ENCODE measurements at regions not wholly inside any gene's neighbourhood (a gene's known extent, or its start where the extent isn't known, plus 50 kb on each side); places are given as distances from the start of the nearest gene placed in this dataset.

DNA sequence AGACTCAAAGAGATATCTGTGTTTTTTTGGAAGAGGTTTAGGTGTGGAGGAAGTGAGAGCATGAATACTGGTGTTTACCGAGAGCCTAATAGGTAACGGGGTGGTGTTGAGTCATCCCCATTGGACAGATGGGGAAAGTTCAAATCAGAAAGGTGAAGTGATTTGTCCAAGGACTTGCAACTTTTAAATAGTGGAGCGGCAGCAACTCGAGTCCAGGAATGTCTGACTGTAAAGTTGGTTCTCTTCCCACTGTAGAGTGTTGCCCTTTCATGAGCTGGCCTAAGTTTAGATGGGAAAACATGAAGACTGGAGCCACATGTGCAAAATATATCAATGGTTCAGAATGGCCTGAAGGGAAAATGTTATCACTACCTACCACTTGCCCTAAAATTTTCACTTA is 125.7 kb downstream of the LYPLAL1 start:
- no peak overlapping the region for H3K9ac ChIP-seq (ENCODE audit: insufficient read depth, low read length)
- no peaks in the 10 kb centered on the region for H3K27me3 ChIP-seq (ENCODE audit: control insufficient read depth, insufficient read depth, low read length)
- no peak overlapping the region for H3K4me2 ChIP-seq (ENCODE audit: extremely low read depth, insufficient read depth, low read length)
- H3K79me2 ChIP-seq (ENCODE audit: control insufficient read depth, insufficient read depth, low read length): no peaks in the 10 kb centered on the region
- H3K27ac ChIP-seq (ENCODE audit: insufficient read depth, low read length): no peak overlapping the region
- H2AFZ ChIP-seq (ENCODE audit: low read length): no peak overlapping the region
- TF ChIP-seq, protein P1, sequence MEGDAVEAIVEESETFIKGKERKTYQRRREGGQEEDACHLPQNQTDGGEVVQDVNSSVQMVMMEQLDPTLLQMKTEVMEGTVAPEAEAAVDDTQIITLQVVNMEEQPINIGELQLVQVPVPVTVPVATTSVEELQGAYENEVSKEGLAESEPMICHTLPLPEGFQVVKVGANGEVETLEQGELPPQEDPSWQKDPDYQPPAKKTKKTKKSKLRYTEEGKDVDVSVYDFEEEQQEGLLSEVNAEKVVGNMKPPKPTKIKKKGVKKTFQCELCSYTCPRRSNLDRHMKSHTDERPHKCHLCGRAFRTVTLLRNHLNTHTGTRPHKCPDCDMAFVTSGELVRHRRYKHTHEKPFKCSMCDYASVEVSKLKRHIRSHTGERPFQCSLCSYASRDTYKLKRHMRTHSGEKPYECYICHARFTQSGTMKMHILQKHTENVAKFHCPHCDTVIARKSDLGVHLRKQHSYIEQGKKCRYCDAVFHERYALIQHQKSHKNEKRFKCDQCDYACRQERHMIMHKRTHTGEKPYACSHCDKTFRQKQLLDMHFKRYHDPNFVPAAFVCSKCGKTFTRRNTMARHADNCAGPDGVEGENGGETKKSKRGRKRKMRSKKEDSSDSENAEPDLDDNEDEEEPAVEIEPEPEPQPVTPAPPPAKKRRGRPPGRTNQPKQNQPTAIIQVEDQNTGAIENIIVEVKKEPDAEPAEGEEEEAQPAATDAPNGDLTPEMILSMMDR (conservative IDR thresholded peaks at IDR 0.05 in 1 of 2, IDR thresholded peaks at IDR 0.05 in 1 of 2; ENCODE audit: low read depth in 1 of 2, low read length in 2 of 2): no peak
- TF ChIP-seq EZH2 (IDR thresholded peaks at IDR 0.05; ENCODE audit: low read length, missing control alignments): no peak
- no peaks in the 10 kb centered on the region for H3K9me3 ChIP-seq (ENCODE audit: control insufficient read depth, insufficient read depth, low read depth, low read length)
- peak in 1 of 2 donors; percentile 90 for DNase-seq (ENCODE audit: low read depth in 2 of 2)
- H3K4me1 ChIP-seq (ENCODE audit: control insufficient read depth, extremely low read depth, insufficient read depth, low read length): peaks cover 8% of the 10 kb centered on the region
- H3K4me3 ChIP-seq (replicated peaks in 1 of 4; ENCODE audit: control extremely low read depth in 1 of 4, insufficient read depth in 1 of 4, low read depth in 3 of 4, low read length in 4 of 4): no peak overlapping the region
- no peaks in the 10 kb centered on the region for H3K36me3 ChIP-seq (ENCODE audit: control insufficient read depth, insufficient read depth, low read length)
- H4K20me1 ChIP-seq (ENCODE audit: control insufficient read depth, extremely low read depth, insufficient read depth, low read length): no peaks in the 10 kb centered on the region

DNA sequence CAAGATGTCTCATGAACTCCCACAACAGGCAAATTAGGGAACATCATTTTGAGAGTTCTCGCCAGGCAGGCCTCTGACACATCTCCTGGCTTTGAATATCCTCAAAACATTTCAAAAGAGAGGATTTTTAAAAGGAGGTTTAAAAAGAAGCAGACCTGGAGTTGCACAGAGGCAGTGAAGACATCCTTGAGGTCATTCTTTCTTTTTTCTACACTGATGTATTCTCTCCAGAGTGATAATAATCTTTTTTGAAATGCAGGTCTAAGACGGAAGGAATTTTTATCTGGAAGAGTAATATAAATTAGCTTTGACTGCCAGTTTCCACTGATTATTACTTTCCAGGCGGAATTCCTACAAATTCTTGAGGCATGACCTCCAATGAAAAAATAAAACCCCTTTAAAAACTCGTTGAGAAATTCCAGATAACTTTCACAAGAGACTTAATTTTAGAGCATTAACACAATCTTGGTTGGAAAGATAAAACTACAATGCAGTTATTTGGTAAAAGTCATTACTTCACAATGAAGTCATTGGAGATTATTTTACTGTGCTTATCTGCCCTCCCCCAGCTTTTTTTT is 125.0 kb downstream of the LYPLAL1 start:
- no peak overlapping the region for H3K4me2 ChIP-seq (ENCODE audit: extremely low read depth, insufficient read depth, low read length)

DNA sequence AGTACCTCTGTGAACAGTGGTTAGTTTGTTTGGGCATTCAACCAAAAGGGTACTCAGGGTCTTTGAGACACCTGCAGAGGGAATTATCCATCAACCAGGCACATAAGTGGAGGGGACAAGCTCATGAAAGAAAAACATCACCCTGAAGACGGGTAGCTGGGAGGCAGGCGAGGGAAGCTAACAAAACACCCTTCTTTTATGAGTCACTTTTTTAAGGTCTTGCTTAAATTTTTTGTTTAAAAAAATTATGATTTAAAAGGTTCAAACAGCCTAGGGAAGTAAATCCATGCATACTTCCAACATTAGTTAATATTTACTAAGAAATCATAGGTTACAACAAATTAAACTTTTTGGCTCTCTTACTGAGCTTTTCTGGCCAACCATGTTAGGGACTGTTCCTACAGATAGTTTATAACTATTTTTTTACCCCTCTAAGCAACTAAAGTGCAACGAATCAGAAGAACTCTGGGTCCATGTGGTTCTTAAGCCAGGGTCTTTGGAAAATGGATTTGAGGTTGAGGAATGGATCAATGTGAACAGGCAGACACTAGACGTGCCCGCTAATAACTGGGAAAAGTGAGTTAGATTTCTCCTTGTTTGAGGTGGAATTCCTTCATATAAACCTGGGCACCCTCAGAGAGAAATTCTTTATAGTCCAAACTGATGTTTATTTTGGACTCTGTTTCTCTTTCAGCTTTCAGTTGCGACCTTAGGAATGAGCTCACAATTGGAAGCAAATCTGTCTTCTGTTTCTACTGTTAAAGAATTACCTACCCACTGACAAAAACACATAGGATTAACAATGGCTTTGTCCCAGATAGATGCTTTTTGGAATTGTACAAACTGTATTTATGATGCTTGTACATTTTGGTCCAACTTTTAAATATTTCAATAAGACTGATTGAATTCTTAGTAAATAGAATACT is 123.0 kb downstream of the LYPLAL1 start:
- Histone ChIP-seq H3K4me1 (ENCODE audit: control insufficient read depth, extremely low read depth, insufficient read depth, low read length) (peaks cover 9% of the 10 kb centered on the region), H3K36me3 (ENCODE audit: control insufficient read depth, insufficient read depth, low read length) (no peaks in the 10 kb centered on the region), H4K20me1 (ENCODE audit: control insufficient read depth, extremely low read depth, insufficient read depth, low read length) (no peaks in the 10 kb centered on the region), H3K4me3 (replicated peaks in 1 of 4; ENCODE audit: control extremely low read depth in 1 of 4, insufficient read depth in 1 of 4, low read depth in 3 of 4, low read length in 4 of 4) (no peak overlapping the region), H3K9me3 (ENCODE audit: control insufficient read depth, insufficient read depth, low read depth, low read length) (no peaks in the 10 kb centered on the region), H3K79me2 (ENCODE audit: control insufficient read depth, insufficient read depth, low read length) (no peaks in the 10 kb centered on the region), H3K27me3 (ENCODE audit: control insufficient read depth, insufficient read depth, low read length) (no peaks in the 10 kb centered on the region), H3K9ac (ENCODE audit: insufficient read depth, low read length) (no peak overlapping the region), H2AFZ (ENCODE audit: low read length) (no peak overlapping the region), H3K27ac (ENCODE audit: insufficient read depth, low read length) (peak overlapping the region; percentile 24), H3K4me2 (ENCODE audit: extremely low read depth, insufficient read depth, low read length) (no peak overlapping the region)
- peak; percentile 45 to 90 for DNase-seq (ENCODE audit: low read depth in 2 of 2)
- TF ChIP-seq, protein P1 (conservative IDR thresholded peaks at IDR 0.05 in 1 of 2, IDR thresholded peaks at IDR 0.05 in 1 of 2; ENCODE audit: low read depth in 1 of 2, low read length in 2 of 2): no peak
- no peak for TF ChIP-seq EZH2 (IDR thresholded peaks at IDR 0.05; ENCODE audit: low read length, missing control alignments)

More for the DNA sequence above, 125.0 kb downstream of the LYPLAL1 start:
- H3K9me3 ChIP-seq (ENCODE audit: control insufficient read depth, insufficient read depth, low read depth, low read length): no peaks in the 10 kb centered on the region
- H3K4me3 ChIP-seq (replicated peaks in 1 of 4; ENCODE audit: control extremely low read depth in 1 of 4, insufficient read depth in 1 of 4, low read depth in 3 of 4, low read length in 4 of 4): no peak overlapping the region
- H2AFZ ChIP-seq (ENCODE audit: low read length): no peak overlapping the region
- DNase-seq (ENCODE audit: low read depth in 2 of 2): peak in 1 of 2 donors; percentile 97
- H3K27ac ChIP-seq (ENCODE audit: insufficient read depth, low read length): no peak overlapping the region
- H3K79me2 ChIP-seq (ENCODE audit: control insufficient read depth, insufficient read depth, low read length): no peaks in the 10 kb centered on the region
- H3K36me3 ChIP-seq (ENCODE audit: control insufficient read depth, insufficient read depth, low read length): no peaks in the 10 kb centered on the region
- H3K4me1 ChIP-seq (ENCODE audit: control insufficient read depth, extremely low read depth, insufficient read depth, low read length): peaks cover 11% of the 10 kb centered on the region
- no peaks in the 10 kb centered on the region for H3K27me3 ChIP-seq (ENCODE audit: control insufficient read depth, insufficient read depth, low read length)
- no peak for TF ChIP-seq EZH2 (IDR thresholded peaks at IDR 0.05; ENCODE audit: low read length, missing control alignments)
- TF ChIP-seq, protein P1 (conservative IDR thresholded peaks at IDR 0.05 in 1 of 2, IDR thresholded peaks at IDR 0.05 in 1 of 2; ENCODE audit: low read depth in 1 of 2, low read length in 2 of 2): no peak
- H3K9ac ChIP-seq (ENCODE audit: insufficient read depth, low read length): no peak overlapping the region
- no peaks in the 10 kb centered on the region for H4K20me1 ChIP-seq (ENCODE audit: control insufficient read depth, extremely low read depth, insufficient read depth, low read length)
